SH-SY5Y (cell line): ENCODE measurements at regions not wholly inside any gene's neighbourhood (a gene's known extent, or its start where the extent isn't known, plus 50 kb on each side); places are given as distances from the start of the nearest gene placed in this dataset.

ENCODE experiments used
- GATA2 ChIP-seq: IDR thresholded peaks from 2 replicates; pipeline ENCODE4 v1.6.1; 2011; ENCODE audit warnings: mild to moderate bottlenecking, low read depth, low read length
- GATA3 ChIP-seq: IDR thresholded peaks from 2 replicates; pipeline ENCODE4 v1.6.1; 2011; ENCODE audit warnings: low read depth, mild to moderate bottlenecking, low read length, moderate library complexity

- TF ChIP-seq GATA3 (no peak), GATA2 (no peak)
Measured at GRCh38 chr22:34998921-34999320, 67.0 kb upstream of the ISX start.

DNA sequence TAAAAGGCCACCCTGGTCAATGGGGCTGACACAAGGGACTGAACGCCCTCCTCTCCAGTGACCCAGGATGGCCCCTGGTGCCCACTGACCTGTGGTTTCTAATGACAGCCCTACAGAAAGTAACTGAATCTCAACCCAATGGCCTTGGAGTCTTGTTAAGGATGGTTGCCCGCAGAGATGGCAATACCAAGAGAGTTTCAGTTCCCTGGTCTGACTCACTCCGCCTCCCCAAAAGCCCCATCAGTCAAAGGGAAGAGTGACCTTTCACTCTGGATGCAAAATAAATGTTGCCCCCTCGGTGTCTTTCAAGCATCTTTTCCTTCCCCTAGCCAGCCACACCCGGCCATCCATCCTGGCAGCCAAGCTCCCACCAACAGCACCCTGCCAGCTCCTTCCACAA lies 57.7 kb upstream of the ISX start:
- TF ChIP-seq GATA3 (no peak), GATA2 (no peak)

- TF ChIP-seq GATA3, result no peak
- TF ChIP-seq GATA2, result no peak
Measured at GRCh38 chr22:35010543-35010942, 55.4 kb upstream of the ISX start.

- TF ChIP-seq GATA2 (no peak), GATA3 (no peak)
Measured at GRCh38 chr22:35014812-35015211, 51.1 kb upstream of the ISX start.
